ENCODE measurements at regions not wholly inside any gene's neighbourhood (a gene's known extent, or its start where the extent isn't known, plus 50 kb on each side); places are given as distances from the start of the nearest gene placed in this dataset.

- TF ChIP-seq CTCF (IDR thresholded peaks at IDR 0.05; ENCODE audit: low read depth, low read length) = no peak
- H3K4me1 ChIP-seq (ENCODE audit: low read depth) = peaks cover 4% of the 10 kb centered on the region
- no peak overlapping the region for H3K4me3 ChIP-seq
- no peaks in the 10 kb centered on the region for H3K9me3 ChIP-seq (ENCODE audit: low read depth)
- H3K36me3 ChIP-seq = no peaks in the 10 kb centered on the region
- H3K27ac ChIP-seq = no peak overlapping the region
- no peaks in the 10 kb centered on the region for H3K27me3 ChIP-seq
- no peak for DNase-seq (ENCODE audit: low read depth in 1 of 2, low spot score in 1 of 2)
Observed at GRCh38 chr4:123308667-123309066, 87.9 kb upstream of the SPRY1 start.

- TF ChIP-seq CTCF (IDR thresholded peaks at IDR 0.05; ENCODE audit: low read depth, low read length) = no peak
- Histone ChIP-seq H3K27me3 (no peaks in the 10 kb centered on the region), H3K4me1 (ENCODE audit: low read depth) (no peaks in the 10 kb centered on the region), H3K9me3 (ENCODE audit: low read depth) (no peaks in the 10 kb centered on the region), H3K4me3 (no peak overlapping the region), H3K36me3 (no peaks in the 10 kb centered on the region), H3K27ac (no peak overlapping the region)
- DNase-seq (ENCODE audit: low read depth in 1 of 2, low spot score in 1 of 2) = no peak
Observed at GRCh38 chr4:123312116-123312515, 84.5 kb upstream of the SPRY1 start.

GRCh38 chr4:123312951-123313592 is 83.5 kb upstream of the SPRY1 start:
- H3K27me3 ChIP-seq = no peaks in the 10 kb centered on the region
- H3K36me3 ChIP-seq = no peaks in the 10 kb centered on the region
- no peak for TF ChIP-seq CTCF (IDR thresholded peaks at IDR 0.05; ENCODE audit: low read depth, low read length)
- DNase-seq (ENCODE audit: low read depth in 1 of 2, low spot score in 1 of 2) = no peak
- no peaks in the 10 kb centered on the region for H3K9me3 ChIP-seq (ENCODE audit: low read depth)
- H3K27ac ChIP-seq = no peak overlapping the region
- H3K4me3 ChIP-seq = no peak overlapping the region
- no peaks in the 10 kb centered on the region for H3K4me1 ChIP-seq (ENCODE audit: low read depth)

- no peak for DNase-seq (ENCODE audit: low read depth in 1 of 2, low spot score in 1 of 2)
- no peaks in the 10 kb centered on the region for H3K4me1 ChIP-seq (ENCODE audit: low read depth)
- TF ChIP-seq CTCF (IDR thresholded peaks at IDR 0.05; ENCODE audit: low read depth, low read length) = no peak
- H3K27ac ChIP-seq = no peak overlapping the region
- H3K4me3 ChIP-seq = no peak overlapping the region
- no peaks in the 10 kb centered on the region for H3K9me3 ChIP-seq (ENCODE audit: low read depth)
- H3K27me3 ChIP-seq = no peaks in the 10 kb centered on the region
- H3K36me3 ChIP-seq = no peaks in the 10 kb centered on the region
Observed at GRCh38 chr4:123315617-123316016, 81.0 kb upstream of the SPRY1 start.

GRCh38 chr4:123317211-123317610 is 79.4 kb upstream of the SPRY1 start:
- no peaks in the 10 kb centered on the region for H3K27me3 ChIP-seq
- no peak for TF ChIP-seq CTCF (IDR thresholded peaks at IDR 0.05; ENCODE audit: low read depth, low read length)
- no peak overlapping the region for H3K27ac ChIP-seq
- DNase-seq (ENCODE audit: low read depth in 1 of 2, low spot score in 1 of 2) = no peak
- no peaks in the 10 kb centered on the region for H3K4me1 ChIP-seq (ENCODE audit: low read depth)
- H3K4me3 ChIP-seq = no peak overlapping the region
- no peaks in the 10 kb centered on the region for H3K36me3 ChIP-seq
- H3K9me3 ChIP-seq (ENCODE audit: low read depth) = no peaks in the 10 kb centered on the region

All from cardiac muscle cell (in vitro differentiated cells and primary cell).